ENCODE measurements at regions not wholly inside any gene's neighbourhood (a gene's known extent, or its start where the extent isn't known, plus 50 kb on each side); places are given as distances from the start of the nearest gene placed in this dataset.

DNA sequence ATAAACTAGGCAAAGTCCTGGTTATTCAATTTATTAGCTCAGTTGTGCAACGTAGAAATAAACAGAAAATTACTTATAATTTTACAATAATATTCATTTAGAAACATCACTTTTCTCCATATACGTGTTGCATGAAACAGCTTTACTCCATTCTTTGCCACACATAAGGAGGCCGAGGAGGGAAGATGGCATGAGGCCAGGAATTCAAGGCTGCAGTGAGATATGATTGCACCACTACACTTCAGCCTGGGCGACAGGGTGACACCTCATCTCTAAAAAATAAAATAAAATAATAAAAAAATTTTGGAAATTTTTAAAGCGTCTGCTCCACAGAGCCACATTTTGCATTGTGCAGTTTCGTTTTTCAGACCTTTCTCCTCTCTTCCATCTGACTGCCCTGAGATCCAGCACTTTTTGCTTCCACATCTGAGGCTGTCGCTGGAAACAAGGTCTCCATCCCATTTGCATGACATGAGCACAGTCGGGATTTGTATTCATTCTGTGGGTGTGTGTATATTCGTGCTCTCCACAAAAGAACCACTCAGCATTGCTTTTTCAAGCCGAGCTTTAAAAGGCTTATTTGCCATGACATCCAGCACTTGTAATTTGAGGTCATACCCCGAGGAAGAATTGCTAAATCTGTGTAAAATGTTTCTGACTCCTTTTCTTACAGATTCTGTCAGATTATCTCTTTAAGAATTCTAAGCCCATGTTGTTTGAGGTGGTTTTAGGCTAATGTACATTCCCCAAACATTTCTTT is 98.6 kb upstream of the MSX2 start:
- no peak for DNase-seq
- no peak for TF ChIP-seq POLR2AphosphoS5 (IDR thresholded peaks at IDR 0.05)
- TF ChIP-seq, protein P1, sequence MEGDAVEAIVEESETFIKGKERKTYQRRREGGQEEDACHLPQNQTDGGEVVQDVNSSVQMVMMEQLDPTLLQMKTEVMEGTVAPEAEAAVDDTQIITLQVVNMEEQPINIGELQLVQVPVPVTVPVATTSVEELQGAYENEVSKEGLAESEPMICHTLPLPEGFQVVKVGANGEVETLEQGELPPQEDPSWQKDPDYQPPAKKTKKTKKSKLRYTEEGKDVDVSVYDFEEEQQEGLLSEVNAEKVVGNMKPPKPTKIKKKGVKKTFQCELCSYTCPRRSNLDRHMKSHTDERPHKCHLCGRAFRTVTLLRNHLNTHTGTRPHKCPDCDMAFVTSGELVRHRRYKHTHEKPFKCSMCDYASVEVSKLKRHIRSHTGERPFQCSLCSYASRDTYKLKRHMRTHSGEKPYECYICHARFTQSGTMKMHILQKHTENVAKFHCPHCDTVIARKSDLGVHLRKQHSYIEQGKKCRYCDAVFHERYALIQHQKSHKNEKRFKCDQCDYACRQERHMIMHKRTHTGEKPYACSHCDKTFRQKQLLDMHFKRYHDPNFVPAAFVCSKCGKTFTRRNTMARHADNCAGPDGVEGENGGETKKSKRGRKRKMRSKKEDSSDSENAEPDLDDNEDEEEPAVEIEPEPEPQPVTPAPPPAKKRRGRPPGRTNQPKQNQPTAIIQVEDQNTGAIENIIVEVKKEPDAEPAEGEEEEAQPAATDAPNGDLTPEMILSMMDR (IDR thresholded peaks at IDR 0.05 in 8 of 11, conservative IDR thresholded peaks at IDR 0.05 in 3 of 11) = no peak
- no peak for TF ChIP-seq POLR2A (IDR thresholded peaks at IDR 0.05)
- Histone ChIP-seq H3K27ac (no peak overlapping the region), H3K9me3 (no peaks in the 10 kb centered on the region), H3K4me1 (no peaks in the 10 kb centered on the region), H3K27me3 (replicated peaks in 1 of 7) (peaks cover 0 to 14% (median 0%) of the 10 kb centered on the region in 7 donors), H3K36me3 (no peaks in the 10 kb centered on the region), H3K4me3 (no peak overlapping the region)
- WGBS, 5 donors = 46 to 67% (median 55%) methylated on average over 11 of the region's 11 CpGs
- intact Hi-C loops (cut with DNase I; ENCODE audit: low total_unique reads) = no loop called here

DNA sequence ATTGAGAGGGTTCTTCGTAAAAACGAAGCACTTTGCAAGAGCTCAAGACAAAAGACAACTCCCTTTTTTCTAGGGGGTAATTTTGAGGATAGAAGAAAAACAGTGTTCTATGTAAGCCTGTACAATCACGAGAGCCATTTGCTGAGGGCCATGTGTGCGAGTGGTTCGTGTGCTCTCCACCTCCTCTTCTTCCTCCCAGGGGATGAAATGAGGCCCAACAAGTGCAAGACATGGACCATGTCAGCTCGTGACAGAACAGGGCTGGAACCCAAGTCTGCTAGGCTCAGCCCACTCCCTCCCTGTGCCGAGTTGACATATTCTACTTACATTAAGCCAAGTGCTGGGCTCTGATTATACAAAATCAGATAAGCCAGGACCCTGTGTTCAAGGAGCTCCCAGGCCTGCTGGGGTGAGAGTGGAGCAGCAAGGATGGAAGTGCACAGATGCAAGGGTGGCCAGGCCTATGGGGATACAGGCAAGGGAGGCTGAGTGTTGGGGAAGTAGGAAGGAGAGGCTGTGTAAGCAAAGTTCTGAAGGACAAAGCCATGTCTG is 97.9 kb upstream of the MSX2 start:
- 68 to 79% (median 74%) methylated on average over 7 of the region's 7 CpGs for WGBS, 5 donors
- Histone ChIP-seq H3K27ac (no peak overlapping the region), H3K27me3 (replicated peaks in 1 of 7) (peaks cover 0 to 8% (median 0%) of the 10 kb centered on the region in 7 donors), H3K4me3 (no peak overlapping the region), H3K4me1 (no peaks in the 10 kb centered on the region), H3K9me3 (no peaks in the 10 kb centered on the region), H3K36me3 (no peaks in the 10 kb centered on the region)
- TF ChIP-seq, protein P1 (IDR thresholded peaks at IDR 0.05 in 8 of 11, conservative IDR thresholded peaks at IDR 0.05 in 3 of 11) = no peak
- TF ChIP-seq POLR2A (IDR thresholded peaks at IDR 0.05) (no peak), POLR2AphosphoS5 (IDR thresholded peaks at IDR 0.05) (no peak)
- no peak for DNase-seq
- intact Hi-C loops (cut with DNase I; ENCODE audit: low total_unique reads) = no loop called here

DNA sequence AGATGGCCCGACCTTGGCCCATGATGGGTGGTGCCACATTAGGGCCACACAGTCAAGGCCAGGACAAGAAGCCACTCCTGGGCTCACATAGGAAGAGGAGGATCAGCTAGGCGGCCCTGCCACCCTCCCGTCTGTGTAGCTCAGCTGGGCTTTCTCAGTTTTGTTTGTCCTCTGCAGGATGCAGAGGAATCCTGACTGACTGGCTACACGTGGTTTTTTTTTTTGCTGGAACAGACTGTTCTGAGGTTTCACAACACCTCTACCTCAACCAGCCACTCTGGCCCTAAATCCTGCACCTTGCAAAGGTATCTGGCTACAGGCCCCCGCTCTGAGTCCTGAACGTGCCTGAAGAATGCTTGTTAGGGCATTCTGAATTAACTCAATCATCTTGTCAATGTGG is 88.3 kb upstream of the MSX2 start:
- 67 to 80% (median 69%) methylated on average over 6 of the region's 6 CpGs for WGBS, 5 donors
- intact Hi-C loops (cut with DNase I; ENCODE audit: low total_unique reads) = no loop called here

More for the DNA sequence above, 88.3 kb upstream of the MSX2 start:
- no peak for TF ChIP-seq POLR2A (IDR thresholded peaks at IDR 0.05)
- TF ChIP-seq POLR2AphosphoS5 (IDR thresholded peaks at IDR 0.05) = no peak
- TF ChIP-seq, protein P1 (IDR thresholded peaks at IDR 0.05 in 8 of 11, conservative IDR thresholded peaks at IDR 0.05 in 3 of 11) = no peak
- DNase-seq = no peak
- Histone ChIP-seq H3K4me1 (no peaks in the 10 kb centered on the region), H3K36me3 (no peaks in the 10 kb centered on the region), H3K9me3 (no peaks in the 10 kb centered on the region), H3K27ac (no peak overlapping the region), H3K4me3 (no peak overlapping the region), H3K27me3 (replicated peaks in 1 of 7) (no peaks in the 10 kb centered on the region)
